ENCODE measurements at regions not wholly inside any gene's neighbourhood (a gene's known extent, or its start where the extent isn't known, plus 50 kb on each side); places are given as distances from the start of the nearest gene placed in this dataset.

GRCh38 chr4:128564081-128564630, 245.3 kb upstream of the JADE1 start:
- H3K4me1 ChIP-seq: peaks cover 0 to 2% (median 0%) of the 10 kb centered on the region in 6 donors
- no peaks in the 10 kb centered on the region for H3K36me3 ChIP-seq
- intact Hi-C loops (cut with DNase I; ENCODE audit: low total_unique reads): no loop called here
- TF ChIP-seq, protein P1, sequence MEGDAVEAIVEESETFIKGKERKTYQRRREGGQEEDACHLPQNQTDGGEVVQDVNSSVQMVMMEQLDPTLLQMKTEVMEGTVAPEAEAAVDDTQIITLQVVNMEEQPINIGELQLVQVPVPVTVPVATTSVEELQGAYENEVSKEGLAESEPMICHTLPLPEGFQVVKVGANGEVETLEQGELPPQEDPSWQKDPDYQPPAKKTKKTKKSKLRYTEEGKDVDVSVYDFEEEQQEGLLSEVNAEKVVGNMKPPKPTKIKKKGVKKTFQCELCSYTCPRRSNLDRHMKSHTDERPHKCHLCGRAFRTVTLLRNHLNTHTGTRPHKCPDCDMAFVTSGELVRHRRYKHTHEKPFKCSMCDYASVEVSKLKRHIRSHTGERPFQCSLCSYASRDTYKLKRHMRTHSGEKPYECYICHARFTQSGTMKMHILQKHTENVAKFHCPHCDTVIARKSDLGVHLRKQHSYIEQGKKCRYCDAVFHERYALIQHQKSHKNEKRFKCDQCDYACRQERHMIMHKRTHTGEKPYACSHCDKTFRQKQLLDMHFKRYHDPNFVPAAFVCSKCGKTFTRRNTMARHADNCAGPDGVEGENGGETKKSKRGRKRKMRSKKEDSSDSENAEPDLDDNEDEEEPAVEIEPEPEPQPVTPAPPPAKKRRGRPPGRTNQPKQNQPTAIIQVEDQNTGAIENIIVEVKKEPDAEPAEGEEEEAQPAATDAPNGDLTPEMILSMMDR (IDR thresholded peaks at IDR 0.05 in 8 of 11, conservative IDR thresholded peaks at IDR 0.05 in 3 of 11): no peak
- TF ChIP-seq POLR2A (IDR thresholded peaks at IDR 0.05) (no peak), POLR2AphosphoS5 (IDR thresholded peaks at IDR 0.05) (no peak)
- H3K27me3 ChIP-seq (replicated peaks in 1 of 7): no peaks in the 10 kb centered on the region
- H3K27ac ChIP-seq: no peak overlapping the region
- H3K4me3 ChIP-seq: no peak overlapping the region
- H3K9me3 ChIP-seq: no peaks in the 10 kb centered on the region
- WGBS, 5 donors: 59 to 88% (median 80%) methylated on average over 2 of the region's 2 CpGs
- DNase-seq: no peak

DNA sequence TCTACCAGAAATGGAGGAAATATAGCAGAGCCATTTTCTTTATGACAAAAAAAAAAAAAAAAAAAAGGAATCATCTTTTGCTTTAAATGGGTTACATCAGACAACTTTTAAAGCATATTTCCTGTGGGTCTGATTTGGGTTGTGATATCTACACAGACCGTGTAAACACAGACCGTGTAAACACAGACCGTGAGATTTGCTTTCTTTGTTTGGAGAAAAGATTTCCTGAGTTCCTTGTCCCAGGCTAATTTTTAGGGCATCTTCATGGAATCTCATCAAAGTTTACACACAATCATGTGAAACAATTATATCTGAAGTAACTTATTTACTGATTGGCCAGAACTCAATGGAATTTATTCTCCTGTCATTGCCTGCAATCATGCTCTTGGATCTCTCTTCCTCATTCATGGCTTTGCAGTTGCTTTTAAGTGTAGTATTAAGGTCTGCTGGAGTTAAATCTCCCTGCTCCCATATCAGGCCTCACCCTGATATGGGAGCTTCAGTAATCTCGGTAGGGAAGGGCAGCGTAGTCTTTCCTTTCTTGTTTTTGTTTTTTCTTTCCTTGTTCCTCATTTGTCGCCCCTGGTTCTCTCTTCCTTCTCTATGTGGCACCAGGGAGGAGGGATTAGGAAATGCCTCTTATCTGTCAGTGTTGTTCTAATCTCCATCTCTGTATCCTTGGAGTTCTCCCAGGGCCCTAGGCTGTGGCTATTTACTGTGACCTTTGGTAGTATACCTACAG, 248.6 kb upstream of the JADE1 start:
- Histone ChIP-seq H3K27ac (no peak overlapping the region), H3K4me1 (no peaks in the 10 kb centered on the region)

DNA sequence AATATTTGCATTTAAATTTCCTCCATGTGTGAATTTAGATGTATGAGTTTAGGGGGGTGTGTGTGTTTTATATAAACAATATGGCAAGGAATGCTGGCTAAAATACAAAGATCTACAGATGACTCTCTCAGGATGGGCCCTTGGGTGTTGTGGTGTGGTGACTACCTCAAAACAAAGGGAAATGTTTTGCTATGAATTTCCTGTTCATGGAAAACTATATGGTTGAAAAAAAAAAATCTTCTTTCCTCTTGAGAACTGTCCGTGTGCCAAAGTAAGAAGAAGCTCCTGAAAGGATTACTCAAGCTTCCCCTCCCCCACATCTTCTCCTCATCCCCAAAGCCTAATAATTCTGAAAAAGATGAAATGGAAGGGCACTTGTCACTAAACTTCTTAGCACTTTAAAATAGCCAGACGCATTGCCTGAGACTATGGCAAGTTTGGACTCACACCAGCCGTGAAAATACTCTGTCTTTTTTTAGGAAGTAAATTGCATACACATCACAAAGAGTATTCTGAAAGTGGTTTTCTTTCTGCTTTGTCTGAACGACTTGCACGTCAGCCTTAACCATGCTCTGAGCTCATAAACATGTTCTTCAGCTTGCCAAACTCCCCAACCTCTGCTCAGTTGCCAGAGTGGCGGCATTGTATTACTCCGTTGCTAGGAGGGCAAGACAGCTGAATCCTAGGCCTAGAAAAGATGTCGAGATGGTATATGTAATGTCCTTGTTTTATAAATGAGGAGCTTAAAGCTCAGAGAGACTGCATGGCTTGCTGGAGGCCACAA, 250.4 kb upstream of the JADE1 start:
- TF ChIP-seq, protein P1 (IDR thresholded peaks at IDR 0.05 in 8 of 11, conservative IDR thresholded peaks at IDR 0.05 in 3 of 11): no peak
- TF ChIP-seq POLR2AphosphoS5 (IDR thresholded peaks at IDR 0.05) (no peak), POLR2A (IDR thresholded peaks at IDR 0.05) (no peak)
- no peak for DNase-seq
- intact Hi-C loops (cut with DNase I; ENCODE audit: low total_unique reads): no loop called here

More for the DNA sequence above, 248.6 kb upstream of the JADE1 start:
- WGBS, 5 donors: 57 to 71% (median 64%) methylated on average over 6 of the region's 6 CpGs
- DNase-seq: no peak
- no peaks in the 10 kb centered on the region for H3K9me3 ChIP-seq
- intact Hi-C loops (cut with DNase I; ENCODE audit: low total_unique reads): no loop called here
- TF ChIP-seq POLR2AphosphoS5 (IDR thresholded peaks at IDR 0.05): no peak
- TF ChIP-seq POLR2A (IDR thresholded peaks at IDR 0.05): no peak
- TF ChIP-seq, protein P1 (IDR thresholded peaks at IDR 0.05 in 8 of 11, conservative IDR thresholded peaks at IDR 0.05 in 3 of 11): no peak
- no peaks in the 10 kb centered on the region for H3K27me3 ChIP-seq (replicated peaks in 1 of 7)
- H3K4me3 ChIP-seq: no peak overlapping the region
- H3K36me3 ChIP-seq: no peaks in the 10 kb centered on the region

DNA sequence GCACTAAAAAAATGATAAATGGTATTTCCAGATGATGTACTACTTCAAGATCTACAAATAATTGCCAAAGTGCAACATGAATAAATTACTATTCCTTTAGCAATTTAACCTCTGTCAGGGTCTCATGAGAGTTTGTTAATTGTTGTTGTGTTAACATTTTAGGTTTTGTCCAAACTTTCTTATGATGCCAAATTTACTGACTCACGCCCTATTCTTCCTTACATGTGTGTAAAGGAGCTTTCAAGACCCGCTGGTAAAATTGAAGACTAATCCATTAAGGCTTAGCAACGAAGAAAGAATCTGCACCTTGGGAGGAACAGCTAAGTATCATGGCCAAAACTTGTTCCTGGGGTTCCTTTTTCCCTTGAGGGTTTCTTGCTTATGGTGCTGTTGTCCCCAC, 252.7 kb upstream of the JADE1 start:
- Histone ChIP-seq H3K4me3 (no peak overlapping the region), H3K36me3 (no peaks in the 10 kb centered on the region), H3K27me3 (replicated peaks in 1 of 7) (no peaks in the 10 kb centered on the region), H3K4me1 (peaks cover 6 to 27% (median 14%) of the 10 kb centered on the region in 6 donors), H3K9me3 (no peaks in the 10 kb centered on the region), H3K27ac (no peak overlapping the region)
- 83 to 91% (median 88%) methylated on average over 3 of the region's 3 CpGs for WGBS, 5 donors
- TF ChIP-seq POLR2AphosphoS5 (IDR thresholded peaks at IDR 0.05) (no peak), POLR2A (IDR thresholded peaks at IDR 0.05) (no peak)
- TF ChIP-seq, protein P1 (IDR thresholded peaks at IDR 0.05 in 8 of 11, conservative IDR thresholded peaks at IDR 0.05 in 3 of 11): no peak
- DNase-seq: no peak
- intact Hi-C loops (cut with DNase I; ENCODE audit: low total_unique reads): no loop called here

More for the DNA sequence above, 250.4 kb upstream of the JADE1 start:
- WGBS, 5 donors: 59 to 70% (median 63%) methylated on average over 8 of the region's 8 CpGs
- H3K9me3 ChIP-seq: no peaks in the 10 kb centered on the region
- H3K4me1 ChIP-seq: peaks cover 1 to 8% (median 2%) of the 10 kb centered on the region in 6 donors
- H3K4me3 ChIP-seq: no peak overlapping the region
- H3K36me3 ChIP-seq: no peaks in the 10 kb centered on the region
- no peaks in the 10 kb centered on the region for H3K27me3 ChIP-seq (replicated peaks in 1 of 7)
- no peak overlapping the region for H3K27ac ChIP-seq
